SK-N-SH (cell line): ENCODE measurements at regions not wholly inside any gene's neighbourhood (a gene's known extent, or its start where the extent isn't known, plus 50 kb on each side); places are given as distances from the start of the nearest gene placed in this dataset.

Experiments used
- POLR2AphosphoS5 ChIP-seq: IDR thresholded peaks from 2 replicates; pipeline ENCODE4 v1.6.1; 2012; ENCODE audit warnings: low read depth, low read length
- SMC3 ChIP-seq: IDR thresholded peaks from 2 replicates; pipeline ENCODE4 v1.6.1; 2012; ENCODE audit warnings: low read depth, low read length, improper control_type of control experiment
- TF ChIP-seq, protein P1 (sequence below): fragments of 200-600 bp; sonication (generic); IDR thresholded peaks from 2 replicates; pipeline ENCODE4 v1.6.1; 2017; ENCODE audit warnings: antibody characterized with exemption, mild to moderate bottlenecking, moderate library complexity
- TF ChIP-seq, protein P2 (sequence below): IDR thresholded peaks from 2 replicates; pipeline ENCODE4 v1.4.0; 2012; ENCODE audit warnings: low read depth

DNA sequence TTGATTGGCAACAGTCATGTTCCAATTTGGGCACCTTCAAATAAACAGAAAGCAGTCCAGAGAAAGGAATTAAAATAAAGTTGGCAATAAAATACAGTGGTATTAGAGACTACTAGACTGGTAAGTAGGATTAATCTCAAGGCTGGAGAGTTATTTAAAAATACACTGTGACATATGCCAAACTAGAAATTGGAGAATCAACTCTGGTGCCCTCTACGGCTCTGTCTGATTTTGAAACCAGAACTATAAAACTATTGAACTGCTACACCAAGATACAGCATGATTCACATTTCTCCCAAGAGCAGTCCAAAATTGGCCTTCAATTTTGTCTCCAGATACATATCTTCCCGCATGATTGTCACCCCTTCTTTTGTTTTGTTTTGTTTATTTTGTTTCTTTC, 78.7 kb upstream of the FAM47B start:
- TF ChIP-seq, protein P1, sequence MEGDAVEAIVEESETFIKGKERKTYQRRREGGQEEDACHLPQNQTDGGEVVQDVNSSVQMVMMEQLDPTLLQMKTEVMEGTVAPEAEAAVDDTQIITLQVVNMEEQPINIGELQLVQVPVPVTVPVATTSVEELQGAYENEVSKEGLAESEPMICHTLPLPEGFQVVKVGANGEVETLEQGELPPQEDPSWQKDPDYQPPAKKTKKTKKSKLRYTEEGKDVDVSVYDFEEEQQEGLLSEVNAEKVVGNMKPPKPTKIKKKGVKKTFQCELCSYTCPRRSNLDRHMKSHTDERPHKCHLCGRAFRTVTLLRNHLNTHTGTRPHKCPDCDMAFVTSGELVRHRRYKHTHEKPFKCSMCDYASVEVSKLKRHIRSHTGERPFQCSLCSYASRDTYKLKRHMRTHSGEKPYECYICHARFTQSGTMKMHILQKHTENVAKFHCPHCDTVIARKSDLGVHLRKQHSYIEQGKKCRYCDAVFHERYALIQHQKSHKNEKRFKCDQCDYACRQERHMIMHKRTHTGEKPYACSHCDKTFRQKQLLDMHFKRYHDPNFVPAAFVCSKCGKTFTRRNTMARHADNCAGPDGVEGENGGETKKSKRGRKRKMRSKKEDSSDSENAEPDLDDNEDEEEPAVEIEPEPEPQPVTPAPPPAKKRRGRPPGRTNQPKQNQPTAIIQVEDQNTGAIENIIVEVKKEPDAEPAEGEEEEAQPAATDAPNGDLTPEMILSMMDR, result no peak
- TF ChIP-seq POLR2AphosphoS5 (no peak), SMC3 (no peak)
- TF ChIP-seq, protein P2, sequence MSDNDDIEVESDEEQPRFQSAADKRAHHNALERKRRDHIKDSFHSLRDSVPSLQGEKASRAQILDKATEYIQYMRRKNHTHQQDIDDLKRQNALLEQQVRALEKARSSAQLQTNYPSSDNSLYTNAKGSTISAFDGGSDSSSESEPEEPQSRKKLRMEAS, result no peak
